ENCODE measurements at regions not wholly inside any gene's neighbourhood (a gene's known extent, or its start where the extent isn't known, plus 50 kb on each side); places are given as distances from the start of the nearest gene placed in this dataset.

DNA sequence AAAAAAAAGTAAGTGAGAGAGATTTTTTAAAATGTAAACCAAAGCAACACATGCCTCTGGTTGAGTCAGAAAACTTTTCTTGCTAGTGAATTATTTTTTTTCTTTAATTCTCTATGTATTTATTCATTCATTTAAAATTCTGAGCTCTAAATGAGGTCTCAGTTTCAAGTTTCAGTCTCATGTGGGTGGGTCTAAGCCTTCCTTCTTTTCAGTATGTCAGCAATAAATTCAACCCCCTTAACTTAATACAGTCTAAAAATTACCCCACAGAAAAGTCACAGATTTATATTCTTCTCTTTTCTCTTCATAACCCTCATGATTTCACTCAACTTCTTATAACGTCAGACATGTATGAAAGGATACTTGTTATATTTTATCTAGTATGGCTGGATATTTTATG lies 663.3 kb upstream of the PTCHD4 start:
- Histone ChIP-seq H3K4me3 (ENCODE audit: low read length in 2 of 2) (no peak overlapping the region), H3K4me1 (ENCODE audit: control insufficient read depth in 1 of 2, insufficient read depth in 2 of 2, low read length in 2 of 2) (no peaks in the 10 kb centered on the region), H3K36me3 (ENCODE audit: control insufficient read depth in 1 of 2, insufficient read depth in 2 of 2, low read length in 1 of 2) (no peaks in the 10 kb centered on the region), H3K27ac (ENCODE audit: low read depth in 1 of 2, low read length in 2 of 2) (no peak overlapping the region), H3K27me3 (ENCODE audit: control insufficient read depth in 1 of 2, insufficient read depth in 2 of 2, low read length in 1 of 2) (no peaks in the 10 kb centered on the region), H3K9me3 (ENCODE audit: control insufficient read depth, low read length) (no peaks in the 10 kb centered on the region)
- DNase-seq, result no peak
- 60 to 80% methylated on average over 1 of the region's 1 CpG for WGBS, 2 donors
- intact Hi-C loops (cut with DNase I), result no loop called here
- no peak for ATAC-seq (ENCODE audit: low FRiP score)

DNA sequence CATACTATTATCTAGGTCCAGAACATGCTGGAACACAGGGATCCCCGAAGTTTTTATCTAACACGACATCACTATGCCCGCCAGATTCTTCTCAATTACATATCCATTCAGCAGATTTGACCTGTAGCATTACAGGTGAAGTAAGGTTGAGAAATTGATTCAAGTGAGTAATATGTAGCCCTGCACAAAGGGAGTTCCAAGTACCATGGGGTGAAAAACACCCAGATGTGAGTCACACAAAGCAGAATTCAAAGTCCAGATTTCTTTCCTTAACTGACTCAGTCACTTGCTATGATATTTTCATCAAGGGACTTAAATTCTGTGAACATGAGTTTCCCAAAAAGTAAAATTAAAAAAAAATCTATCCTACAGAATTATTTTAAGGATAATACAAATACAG lies 655.4 kb upstream of the PTCHD4 start:
- ATAC-seq (ENCODE audit: low FRiP score), result no peak
- Histone ChIP-seq H3K4me3 (ENCODE audit: low read length in 2 of 2) (no peak overlapping the region), H3K4me1 (ENCODE audit: control insufficient read depth in 1 of 2, insufficient read depth in 2 of 2, low read length in 2 of 2) (no peaks in the 10 kb centered on the region), H3K27me3 (ENCODE audit: control insufficient read depth in 1 of 2, insufficient read depth in 2 of 2, low read length in 1 of 2) (no peaks in the 10 kb centered on the region), H3K9me3 (ENCODE audit: control insufficient read depth, low read length) (no peaks in the 10 kb centered on the region), H3K27ac (ENCODE audit: low read depth in 1 of 2, low read length in 2 of 2) (no peak overlapping the region), H3K36me3 (ENCODE audit: control insufficient read depth in 1 of 2, insufficient read depth in 2 of 2, low read length in 1 of 2) (no peaks in the 10 kb centered on the region)
- no peak for DNase-seq
- intact Hi-C loops (cut with DNase I), result no loop called here
- 79 to 84% methylated on average over 3 of the region's 3 CpGs for WGBS, 2 donors

DNA sequence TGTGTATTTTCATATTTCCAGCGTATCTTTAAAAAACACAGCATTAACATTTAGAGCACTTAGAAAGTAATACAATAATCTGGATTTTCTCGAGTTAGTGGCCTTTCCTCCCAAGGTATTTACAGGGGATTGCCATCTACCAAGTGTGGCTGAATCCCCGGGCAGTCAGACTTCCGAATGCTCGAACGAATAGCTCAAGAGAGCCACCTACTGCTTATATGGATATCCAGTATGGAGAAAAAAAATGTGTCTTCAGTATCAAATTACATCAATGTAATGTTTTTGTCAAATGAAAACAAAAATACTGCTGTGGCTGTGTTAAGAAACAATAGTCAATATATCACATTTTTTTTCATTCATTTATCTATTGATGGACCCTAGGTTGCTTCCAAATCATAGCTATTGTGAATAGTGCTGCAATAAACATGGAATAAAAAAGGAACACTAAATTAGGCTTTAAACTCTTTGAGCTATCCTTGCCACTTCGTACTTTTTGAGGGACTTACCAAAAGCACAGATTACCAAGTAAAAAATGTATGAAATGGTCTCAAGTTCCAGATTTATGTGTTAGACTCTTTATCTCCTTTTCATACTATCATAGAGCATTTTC lies 654.5 kb upstream of the PTCHD4 start:
- 12 to 20% methylated on average over 7 of the region's 7 CpGs for WGBS, 2 donors
- Histone ChIP-seq H3K27ac (ENCODE audit: low read depth in 1 of 2, low read length in 2 of 2) (no peak overlapping the region), H3K4me3 (ENCODE audit: low read length in 2 of 2) (no peak overlapping the region), H3K36me3 (ENCODE audit: control insufficient read depth in 1 of 2, insufficient read depth in 2 of 2, low read length in 1 of 2) (no peaks in the 10 kb centered on the region), H3K9me3 (ENCODE audit: control insufficient read depth, low read length) (no peaks in the 10 kb centered on the region), H3K4me1 (ENCODE audit: control insufficient read depth in 1 of 2, insufficient read depth in 2 of 2, low read length in 2 of 2) (no peaks in the 10 kb centered on the region), H3K27me3 (ENCODE audit: control insufficient read depth in 1 of 2, insufficient read depth in 2 of 2, low read length in 1 of 2) (no peaks in the 10 kb centered on the region)
- intact Hi-C loops (cut with DNase I), result no loop called here
- DNase-seq, result no peak
- ATAC-seq (ENCODE audit: low FRiP score), result no peak

DNA sequence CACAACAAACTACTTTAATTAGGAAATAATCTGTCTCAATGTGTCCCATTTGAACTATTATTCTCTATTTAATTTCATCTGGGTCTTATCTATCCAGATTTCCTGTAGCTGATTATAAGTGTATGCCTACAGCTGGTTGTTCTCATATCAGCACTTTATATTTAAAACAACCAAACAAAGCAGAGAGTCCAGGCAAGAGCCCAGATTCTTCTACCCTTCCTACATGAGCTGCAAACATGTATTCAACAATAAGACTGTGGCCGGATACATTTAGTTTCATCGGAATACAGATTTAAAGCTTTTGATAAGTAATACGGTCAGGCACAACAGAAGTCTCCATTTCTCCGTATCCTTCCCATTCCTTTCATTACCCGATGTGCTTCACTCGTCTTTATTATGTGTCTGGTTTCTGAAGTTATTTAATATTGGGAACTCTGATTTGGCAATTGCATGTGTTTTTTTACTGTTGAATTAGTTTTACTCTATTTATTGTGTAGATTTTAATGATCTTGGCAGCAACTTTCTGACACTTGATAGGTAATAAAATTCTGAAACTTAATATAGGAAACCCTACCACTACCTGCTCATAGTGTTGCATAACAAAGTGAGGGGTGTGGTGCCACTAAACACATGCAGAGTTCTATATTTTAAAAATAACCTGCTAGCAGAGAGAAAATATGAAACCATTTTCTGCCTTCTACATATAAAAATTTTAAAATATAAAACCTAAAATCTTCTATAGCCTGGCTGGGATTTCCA lies 653.5 kb upstream of the PTCHD4 start:
- Histone ChIP-seq H3K4me1 (ENCODE audit: control insufficient read depth in 1 of 2, insufficient read depth in 2 of 2, low read length in 2 of 2) (no peaks in the 10 kb centered on the region), H3K27me3 (ENCODE audit: control insufficient read depth in 1 of 2, insufficient read depth in 2 of 2, low read length in 1 of 2) (no peaks in the 10 kb centered on the region), H3K9me3 (ENCODE audit: control insufficient read depth, low read length) (no peaks in the 10 kb centered on the region), H3K36me3 (ENCODE audit: control insufficient read depth in 1 of 2, insufficient read depth in 2 of 2, low read length in 1 of 2) (no peaks in the 10 kb centered on the region), H3K4me3 (ENCODE audit: low read length in 2 of 2) (no peak overlapping the region), H3K27ac (ENCODE audit: low read depth in 1 of 2, low read length in 2 of 2) (no peak overlapping the region)
- DNase-seq (no peak), ATAC-seq (ENCODE audit: low FRiP score) (no peak)
- 22 to 25% methylated on average over 6 of the region's 6 CpGs for WGBS, 2 donors
- intact Hi-C loops (cut with DNase I), result no loop called here

DNA sequence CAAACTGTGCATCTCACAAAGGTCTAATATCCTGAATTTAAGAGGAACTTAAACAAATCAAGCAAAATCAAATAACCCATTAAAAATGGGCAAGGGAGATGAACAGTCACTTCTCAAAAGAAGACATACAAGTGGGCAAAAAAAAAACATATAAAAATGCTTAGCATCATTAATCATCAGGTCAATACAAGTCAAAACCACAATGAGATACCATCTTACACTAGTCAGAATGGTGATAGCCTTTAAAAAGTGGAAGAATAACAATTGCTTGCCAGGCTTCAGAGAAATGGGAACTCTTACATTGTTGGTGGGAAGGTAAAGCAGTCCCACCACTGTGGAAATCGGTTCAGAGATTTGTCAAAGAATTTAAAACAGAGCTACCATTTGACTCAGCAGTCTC lies 646.7 kb upstream of the PTCHD4 start:
- Histone ChIP-seq H3K36me3 (ENCODE audit: control insufficient read depth in 1 of 2, insufficient read depth in 2 of 2, low read length in 1 of 2) (no peaks in the 10 kb centered on the region), H3K4me3 (ENCODE audit: low read length in 2 of 2) (no peak overlapping the region), H3K9me3 (ENCODE audit: control insufficient read depth, low read length) (no peaks in the 10 kb centered on the region), H3K27me3 (ENCODE audit: control insufficient read depth in 1 of 2, insufficient read depth in 2 of 2, low read length in 1 of 2) (no peaks in the 10 kb centered on the region), H3K4me1 (ENCODE audit: control insufficient read depth in 1 of 2, insufficient read depth in 2 of 2, low read length in 2 of 2) (no peaks in the 10 kb centered on the region), H3K27ac (ENCODE audit: low read depth in 1 of 2, low read length in 2 of 2) (no peak overlapping the region)
- DNase-seq, result no peak
- intact Hi-C loops (cut with DNase I), result no loop called here
- no peak for ATAC-seq (ENCODE audit: low FRiP score)
- WGBS, 2 donors, result 74 to 84% methylated on average over 1 of the region's 1 CpG

DNA sequence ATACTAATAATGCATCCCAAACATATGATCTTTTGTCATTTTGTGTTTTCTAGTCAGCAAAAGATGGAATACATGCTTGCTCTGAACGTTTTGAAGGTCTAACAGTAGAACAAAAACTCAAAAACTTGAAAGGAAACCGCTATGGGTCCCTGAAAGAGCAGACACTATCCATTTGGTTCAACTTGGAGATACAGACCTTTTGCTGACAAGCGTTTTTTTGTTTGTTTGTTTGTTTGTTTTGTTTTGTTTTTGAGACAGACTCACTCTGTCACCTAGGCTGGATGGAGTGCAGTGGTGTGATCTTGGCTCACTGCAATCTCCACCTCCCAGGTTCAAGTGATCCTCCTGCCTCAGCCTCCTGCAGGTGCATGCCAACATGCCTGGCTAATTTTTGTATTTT lies 644.3 kb upstream of the PTCHD4 start:
- no peaks in the 10 kb centered on the region for H3K9me3 ChIP-seq (ENCODE audit: control insufficient read depth, low read length)
- WGBS, 2 donors, result 64 to 67% methylated on average over 3 of the region's 3 CpGs
- no peaks in the 10 kb centered on the region for H3K36me3 ChIP-seq (ENCODE audit: control insufficient read depth in 1 of 2, insufficient read depth in 2 of 2, low read length in 1 of 2)
- H3K4me1 ChIP-seq (ENCODE audit: control insufficient read depth in 1 of 2, insufficient read depth in 2 of 2, low read length in 2 of 2), result no peaks in the 10 kb centered on the region
- H3K27ac ChIP-seq (ENCODE audit: low read depth in 1 of 2, low read length in 2 of 2), result no peak overlapping the region
- no peak overlapping the region for H3K4me3 ChIP-seq (ENCODE audit: low read length in 2 of 2)
- no peak for DNase-seq
- intact Hi-C loops (cut with DNase I), result no loop called here
- no peak for ATAC-seq (ENCODE audit: low FRiP score)
- H3K27me3 ChIP-seq (ENCODE audit: control insufficient read depth in 1 of 2, insufficient read depth in 2 of 2, low read length in 1 of 2), result no peaks in the 10 kb centered on the region

DNA sequence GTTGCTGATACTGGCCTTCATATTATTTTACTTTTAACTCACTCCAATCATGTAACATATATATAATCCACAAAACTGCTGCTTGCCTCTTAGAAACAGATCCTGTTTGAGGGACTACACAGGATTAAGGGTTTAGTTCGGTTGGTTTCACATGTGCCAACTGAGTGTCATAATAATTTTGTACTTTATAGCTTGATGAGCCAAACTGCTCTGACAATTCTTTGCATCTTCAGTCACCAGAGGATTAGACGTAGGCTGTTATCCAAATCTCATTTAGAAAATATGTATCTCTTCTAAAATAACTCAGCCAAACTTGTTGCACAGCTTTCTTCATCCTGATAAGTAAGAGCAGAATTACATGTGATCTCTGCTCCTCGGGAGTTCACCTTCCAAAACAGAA lies 643.6 kb upstream of the PTCHD4 start:
- Histone ChIP-seq H3K27ac (ENCODE audit: low read depth in 1 of 2, low read length in 2 of 2) (no peak overlapping the region), H3K9me3 (ENCODE audit: control insufficient read depth, low read length) (no peaks in the 10 kb centered on the region), H3K27me3 (ENCODE audit: control insufficient read depth in 1 of 2, insufficient read depth in 2 of 2, low read length in 1 of 2) (no peaks in the 10 kb centered on the region), H3K36me3 (ENCODE audit: control insufficient read depth in 1 of 2, insufficient read depth in 2 of 2, low read length in 1 of 2) (no peaks in the 10 kb centered on the region), H3K4me1 (ENCODE audit: control insufficient read depth in 1 of 2, insufficient read depth in 2 of 2, low read length in 2 of 2) (no peaks in the 10 kb centered on the region), H3K4me3 (ENCODE audit: low read length in 2 of 2) (no peak overlapping the region)
- DNase-seq, result no peak
- no peak for ATAC-seq (ENCODE audit: low FRiP score)
- intact Hi-C loops (cut with DNase I), result no loop called here
- 72 to 78% methylated on average over 3 of the region's 3 CpGs for WGBS, 2 donors

DNA sequence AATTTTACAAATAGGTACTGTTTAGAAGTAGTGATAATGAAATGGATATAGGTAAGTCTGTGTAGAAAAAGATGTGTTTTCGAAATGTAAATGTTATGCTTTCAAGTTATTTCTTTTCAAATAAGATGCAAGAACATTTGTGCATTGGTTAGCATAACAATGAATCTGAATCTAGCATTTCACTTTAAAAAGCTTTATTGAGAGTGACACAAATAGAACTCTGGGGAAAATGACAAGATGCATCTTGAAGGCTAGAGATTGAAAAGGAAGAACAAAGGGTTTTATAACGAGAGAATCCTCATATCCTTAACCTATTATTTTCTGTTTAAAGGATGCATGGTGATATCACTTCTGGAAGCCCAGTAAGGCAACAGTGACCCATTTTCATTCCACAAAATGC lies 639.9 kb upstream of the PTCHD4 start:
- Histone ChIP-seq H3K9me3 (ENCODE audit: control insufficient read depth, low read length) (no peaks in the 10 kb centered on the region), H3K36me3 (ENCODE audit: control insufficient read depth in 1 of 2, insufficient read depth in 2 of 2, low read length in 1 of 2) (no peaks in the 10 kb centered on the region), H3K4me1 (ENCODE audit: control insufficient read depth in 1 of 2, insufficient read depth in 2 of 2, low read length in 2 of 2) (no peaks in the 10 kb centered on the region), H3K4me3 (ENCODE audit: low read length in 2 of 2) (no peak overlapping the region), H3K27ac (ENCODE audit: low read depth in 1 of 2, low read length in 2 of 2) (no peak overlapping the region), H3K27me3 (ENCODE audit: control insufficient read depth in 1 of 2, insufficient read depth in 2 of 2, low read length in 1 of 2) (no peaks in the 10 kb centered on the region)
- 80 to 95% methylated on average over 2 of the region's 2 CpGs for WGBS, 2 donors
- ATAC-seq (ENCODE audit: low FRiP score) (no peak), DNase-seq (no peak)
- intact Hi-C loops (cut with DNase I), result no loop called here

DNA sequence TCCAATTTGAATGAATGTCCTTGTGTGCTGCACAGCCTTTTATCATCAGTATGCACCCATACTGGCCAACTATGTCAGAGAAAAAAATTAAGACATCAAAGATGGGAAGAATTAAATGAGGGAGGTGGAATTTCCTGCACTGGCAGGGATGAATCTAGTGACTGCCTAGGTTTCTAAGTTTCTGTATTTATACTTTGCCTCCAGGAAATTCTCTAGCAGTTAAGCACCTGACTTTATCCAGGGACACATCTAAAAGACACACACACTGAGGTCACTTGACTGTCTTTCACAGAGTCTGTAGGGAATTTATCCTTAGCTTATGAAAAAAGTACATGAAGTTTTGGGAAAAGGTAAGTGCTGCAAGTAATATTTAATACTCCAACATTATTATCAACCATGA lies 636.5 kb upstream of the PTCHD4 start:
- ATAC-seq (ENCODE audit: low FRiP score) (no peak), DNase-seq (no peak)
- H3K27ac ChIP-seq (ENCODE audit: low read depth in 1 of 2, low read length in 2 of 2), result no peak overlapping the region
- H3K27me3 ChIP-seq (ENCODE audit: control insufficient read depth in 1 of 2, insufficient read depth in 2 of 2, low read length in 1 of 2), result no peaks in the 10 kb centered on the region
- no peaks in the 10 kb centered on the region for H3K4me1 ChIP-seq (ENCODE audit: control insufficient read depth in 1 of 2, insufficient read depth in 2 of 2, low read length in 2 of 2)
- no peaks in the 10 kb centered on the region for H3K9me3 ChIP-seq (ENCODE audit: control insufficient read depth, low read length)
- H3K4me3 ChIP-seq (ENCODE audit: low read length in 2 of 2), result no peak overlapping the region
- no peaks in the 10 kb centered on the region for H3K36me3 ChIP-seq (ENCODE audit: control insufficient read depth in 1 of 2, insufficient read depth in 2 of 2, low read length in 1 of 2)
- intact Hi-C loops (cut with DNase I), result no loop called here
